Cerebellar cortex (tissue), 1 donor: ENCODE measurements at regions not wholly inside any gene's neighbourhood (a gene's known extent, or its start where the extent isn't known, plus 50 kb on each side); places are given as distances from the start of the nearest gene placed in this dataset.
"Not testable (repeated sequence)": the region's sequence is repeated elsewhere in the genome, so short reads cannot be mapped to it uniquely, and the experiment has no call there.

Experiments used
- DNase-seq: peaks from one replicate; pipeline ENCODE4 v3.0.0-alpha.2; 2015; ENCODE audit warnings: low spot score

- no peak for DNase-seq
Observed at GRCh38 chr5:152046361-152046760, 121.7 kb upstream of the GLRA1 start.

DNA sequence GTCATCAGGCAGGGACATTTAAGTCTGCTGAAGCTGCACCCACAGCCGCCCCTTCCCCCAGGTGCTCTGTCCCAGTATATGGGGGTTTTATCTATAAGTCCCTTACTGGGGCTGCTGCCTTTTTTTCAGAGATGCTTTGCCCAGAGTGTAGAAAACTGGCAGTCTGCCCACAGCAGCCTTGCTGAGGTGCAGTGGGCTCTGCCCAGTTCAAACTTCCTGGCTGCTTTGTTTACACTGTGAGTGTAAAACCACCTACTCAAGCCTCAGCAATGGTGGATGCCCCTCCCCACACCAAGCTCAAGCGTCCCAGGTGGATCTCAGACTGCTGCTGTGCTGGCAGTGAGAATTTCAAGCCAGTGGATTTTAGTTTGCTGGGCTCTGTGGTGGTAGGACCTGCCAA, 114.2 kb upstream of the GLRA1 start:
- DNase-seq: not testable (repeated sequence)

DNA sequence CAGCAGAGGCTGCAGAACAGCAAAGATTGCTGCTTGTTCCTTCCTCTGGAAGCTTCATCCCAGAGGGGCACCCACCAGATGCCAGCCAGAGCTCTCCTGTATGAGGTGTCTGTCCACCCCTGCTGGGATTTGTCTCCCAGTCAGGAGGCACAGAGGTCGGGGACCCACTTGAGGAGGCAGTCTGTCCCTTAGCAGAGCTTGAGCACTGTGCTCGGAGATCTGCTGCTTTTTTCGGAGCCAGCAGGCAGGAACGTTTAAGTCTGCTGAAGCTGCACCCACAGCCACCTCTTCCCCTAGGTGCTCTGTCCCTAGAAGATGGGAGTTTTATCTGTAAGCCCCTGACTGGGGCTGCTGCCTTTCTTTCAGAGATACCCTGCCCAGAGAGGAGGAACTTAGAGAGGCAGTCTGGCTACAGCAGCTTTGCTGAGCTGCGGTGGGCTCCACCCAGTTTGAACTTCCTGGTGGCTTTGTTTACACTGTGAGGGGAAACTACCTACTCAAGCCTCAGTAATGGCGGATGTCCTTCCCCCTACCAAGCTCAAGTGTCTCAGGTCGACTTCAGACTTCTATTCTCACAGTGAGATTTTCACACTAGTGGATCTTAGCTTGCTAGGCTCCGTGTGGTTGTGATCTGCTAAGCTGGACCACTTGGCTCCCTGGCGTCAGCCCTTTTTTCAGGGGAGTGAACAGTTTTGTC, 101.8 kb upstream of the GLRA1 start:
- DNase-seq: not testable (repeated sequence)

DNA sequence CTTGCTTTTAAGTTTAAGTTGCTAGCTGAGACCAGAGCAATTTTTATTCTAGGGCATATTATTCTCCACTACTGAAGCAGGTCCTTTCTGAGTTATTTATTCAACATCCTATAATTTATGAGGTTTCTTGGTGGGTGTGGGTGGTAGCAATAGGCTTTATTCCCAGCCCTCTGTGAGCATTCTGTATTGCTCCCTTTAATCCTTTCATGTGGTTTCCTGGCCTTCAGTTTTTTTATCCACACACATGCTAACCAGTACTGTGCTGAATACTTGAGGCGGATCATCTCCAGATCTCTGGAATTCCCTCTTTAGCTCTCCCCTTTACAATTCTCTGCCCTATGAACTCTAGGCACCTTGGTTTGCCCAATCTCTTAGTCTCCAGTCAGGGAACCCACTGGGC, 91.8 kb upstream of the GLRA1 start:
- DNase-seq: no peak

DNA sequence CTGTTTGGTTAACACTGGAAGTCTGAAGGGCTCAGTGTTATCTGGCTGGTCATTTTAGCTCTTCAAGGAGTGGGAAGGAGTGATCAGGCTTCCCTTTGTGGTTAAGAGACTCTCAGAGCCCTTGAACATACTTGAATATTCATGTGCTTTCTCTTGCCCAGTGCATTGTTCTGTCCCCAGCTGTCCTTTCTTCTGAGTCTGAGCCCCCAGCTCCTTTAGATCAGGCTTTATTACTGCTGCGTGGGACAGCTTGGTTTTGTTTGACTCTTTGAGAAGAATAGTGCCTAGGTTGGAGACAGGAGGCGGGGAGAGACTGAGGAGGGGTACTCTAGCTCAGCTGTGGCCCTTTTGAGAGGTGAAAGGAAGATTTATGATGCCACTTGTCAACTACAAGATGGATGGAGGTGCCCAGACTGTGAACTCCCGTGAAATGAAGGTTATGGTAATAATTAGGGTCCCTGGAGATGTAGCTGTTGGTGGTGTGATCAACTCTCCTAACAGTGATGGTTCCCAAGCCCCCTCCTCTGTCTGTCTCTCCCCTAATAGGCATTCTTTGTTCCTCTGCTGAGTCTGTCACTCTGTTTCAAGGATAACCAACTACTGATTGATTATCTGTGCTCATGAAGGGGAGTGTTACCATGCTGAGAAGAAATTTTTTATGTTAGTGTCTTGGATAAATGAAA, 83.1 kb upstream of the GLRA1 start:
- DNase-seq: no peak

- DNase-seq: peak; percentile 5
Observed at GRCh38 chr5:152004095-152004494, 79.4 kb upstream of the GLRA1 start.
